Gastrocnemius medialis (tissue), 4 donors: ENCODE measurements at regions not wholly inside any gene's neighbourhood (a gene's known extent, or its start where the extent isn't known, plus 50 kb on each side); places are given as distances from the start of the nearest gene placed in this dataset.

Source experiments
- ATAC-seq, 2 donors: fragments of 150-250 bp; one replicate each; pipeline ENCODE4 v1.9.1; 2016
- DNase-seq, 2 donors: peaks; one replicate each; pipeline ENCODE4 v3.0.0-alpha.2; 2019
- H3K27ac ChIP-seq, 4 donors: fragments of 200-600 bp; sonication (generic); 1 replicate in 1 of 4; 2 replicates in 3 of 4; pipeline ENCODE4 v1.5.1; 2016 to 2018; ENCODE audit warnings: mild to moderate bottlenecking in 2 of 4, moderate library complexity in 1 of 4
- H3K27me3 ChIP-seq, 3 donors: fragments of 200-600 bp; sonication (generic) in 2 of 3; 1 replicate in 1 of 3; 2 replicates in 2 of 3; pipeline versions ENCODE4 v1.5.1 to v1.6.0; 2016 to 2019; ENCODE audit warnings: mild to moderate bottlenecking in 1 of 3, moderate library complexity in 1 of 3
- H3K36me3 ChIP-seq, 2 donors: fragments of 200-600 bp; sonication (generic) in 1 of 2; one replicate each; pipeline ENCODE4 v1.5.1; 2017 to 2018
- H3K4me1 ChIP-seq, 2 donors: fragments of 200-600 bp; sonication (generic) in 1 of 2; one replicate each; pipeline ENCODE4 v1.5.1; 2016 to 2017; ENCODE audit warnings: mild to moderate bottlenecking in 2 of 2
- H3K4me3 ChIP-seq, 4 donors: fragments of 200-600 bp; sonication (generic) in 3 of 4; 1 replicate in 1 of 4; 2 replicates in 3 of 4; pipeline ENCODE4 v1.5.1; 2016 to 2019; ENCODE audit warnings: mild to moderate bottlenecking in 2 of 4
- H3K9me3 ChIP-seq, 3 donors: fragments of 200-600 bp; sonication (generic) in 2 of 3; 1 replicate in 1 of 3; 2 replicates in 2 of 3; pipeline ENCODE4 v1.5.1; 2016 to 2019
- CTCF ChIP-seq, 5 experiments: fragments of 450-650 bp in 3 of 5; fragments of 200-600 bp in 2 of 5; sonication (generic) in 2 of 5; IDR thresholded peaks in 4 of 5; conservative IDR thresholded peaks in 1 of 5; 1 replicate in 4 of 5; 2 replicates in 1 of 5; pipeline ENCODE4 v1.5.1; 2016 to 2019; ENCODE audit warnings: antibody characterized with exemption in 5 of 5, mild to moderate bottlenecking in 3 of 5, moderate library complexity in 3 of 5
- POLR2A ChIP-seq, 2 donors: fragments of 450-650 bp; IDR thresholded peaks; one replicate each; pipeline ENCODE4 v1.6.1; 2017; ENCODE audit warnings: antibody characterized with exemption in 2 of 2, mild to moderate bottlenecking in 2 of 2, moderate library complexity in 2 of 2
- in situ Hi-C, 4 donors: fragments of 200-750 bp; cut with MboI; loops; one replicate each; pipeline versions ENCODE4 v1.15.0 to v1.8.0; 2017; ENCODE audit warnings: low sequenced_read_pairs in 4 of 4
- intact Hi-C: fragments of 100-400 bp; cut with DNase I; formaldehyde crosslinking; loops from one replicate; pipeline ENCODE4 v1.15.1; 2023; ENCODE audit warnings: low total_unique reads

- Histone ChIP-seq H3K4me1 (peaks cover 0 to 2% of the 10 kb centered on the region in 2 donors), H3K9me3 (no peaks in the 10 kb centered on the region), H3K36me3 (no peaks in the 10 kb centered on the region), H3K4me3 (no peak overlapping the region), H3K27me3 (no peaks in the 10 kb centered on the region), H3K27ac (no peak overlapping the region)
- ATAC-seq (no peak), DNase-seq (no peak)
- intact Hi-C loops (no loop called here), in situ Hi-C loops (no loop called here)
- no peak for TF ChIP-seq CTCF (IDR thresholded peaks at IDR 0.05 in 4 of 5, conservative IDR thresholded peaks at IDR 0.05 in 1 of 5)
- no peak for TF ChIP-seq POLR2A (IDR thresholded peaks at IDR 0.05)
Measured at GRCh38 chr5:88390096-88390441, 121.4 kb upstream of the TMEM161B start.

- no peaks in the 10 kb centered on the region for H3K27me3 ChIP-seq
- DNase-seq (no peak), ATAC-seq (no peak)
- H3K9me3 ChIP-seq = no peaks in the 10 kb centered on the region
- no peak overlapping the region for H3K27ac ChIP-seq
- H3K4me3 ChIP-seq = no peak overlapping the region
- in situ Hi-C loops = no loop called here
- TF ChIP-seq CTCF (IDR thresholded peaks at IDR 0.05 in 4 of 5, conservative IDR thresholded peaks at IDR 0.05 in 1 of 5) (no peak), POLR2A (IDR thresholded peaks at IDR 0.05) (no peak)
- H3K4me1 ChIP-seq = peaks cover 0 to 2% of the 10 kb centered on the region in 2 donors
- no peaks in the 10 kb centered on the region for H3K36me3 ChIP-seq
- intact Hi-C loops = no loop called here
Measured at GRCh38 chr5:88389338-88390095, 120.9 kb upstream of the TMEM161B start.

GRCh38 chr5:88388476-88389337, 120.1 kb upstream of the TMEM161B start:
- no peaks in the 10 kb centered on the region for H3K9me3 ChIP-seq
- no peak overlapping the region for H3K27ac ChIP-seq
- no peak for DNase-seq
- no peaks in the 10 kb centered on the region for H3K27me3 ChIP-seq
- no peak for ATAC-seq
- intact Hi-C loops (no loop called here), in situ Hi-C loops (no loop called here)
- H3K36me3 ChIP-seq = no peaks in the 10 kb centered on the region
- TF ChIP-seq CTCF (IDR thresholded peaks at IDR 0.05 in 4 of 5, conservative IDR thresholded peaks at IDR 0.05 in 1 of 5) = no peak
- no peak for TF ChIP-seq POLR2A (IDR thresholded peaks at IDR 0.05)
- H3K4me1 ChIP-seq = peaks cover 0 to 2% of the 10 kb centered on the region in 2 donors
- no peak overlapping the region for H3K4me3 ChIP-seq

- Histone ChIP-seq H3K27ac (no peak overlapping the region), H3K36me3 (no peaks in the 10 kb centered on the region), H3K4me3 (no peak overlapping the region), H3K4me1 (peaks cover 0 to 2% of the 10 kb centered on the region in 2 donors), H3K9me3 (no peaks in the 10 kb centered on the region), H3K27me3 (no peaks in the 10 kb centered on the region)
- intact Hi-C loops = no loop called here
- ATAC-seq = no peak
- no peak for DNase-seq
- TF ChIP-seq CTCF (IDR thresholded peaks at IDR 0.05 in 4 of 5, conservative IDR thresholded peaks at IDR 0.05 in 1 of 5) (no peak), POLR2A (IDR thresholded peaks at IDR 0.05) (no peak)
- in situ Hi-C loops = no loop called here
Measured at GRCh38 chr5:88384886-88385285, 116.2 kb upstream of the TMEM161B start.
